ENCODE measurements at regions not wholly inside any gene's neighbourhood (a gene's known extent, or its start where the extent isn't known, plus 50 kb on each side); places are given as distances from the start of the nearest gene placed in this dataset.

GRCh38 chr2:71277536-71278103 lies 50.7 kb upstream of the PAIP2B start:
- DNase-seq: peak; percentile 12

GRCh38 chr2:71277147-71277475 lies 50.2 kb upstream of the PAIP2B start:
- no peak for DNase-seq

- DNase-seq: peak; percentile 89
Measured at GRCh38 chr2:71276311-71277146, 49.6 kb upstream of the PAIP2B start.

Measured in activated CD4-positive, alpha-beta T cell treated with anti-CD3 and anti-CD28 coated beads, Interleukin-2, amount 50 U/mL, for 16 hours (primary cell).